GM21423 (cell line): ENCODE measurements at regions not wholly inside any gene's neighbourhood (a gene's known extent, or its start where the extent isn't known, plus 50 kb on each side); places are given as distances from the start of the nearest gene placed in this dataset.

Source experiments
- ATAC-seq: cut with Tn5 transposase; IDR thresholded peaks from one replicate; pipeline ENCODE4 v1.9.1; 2021; ENCODE audit warnings: mild to moderate bottlenecking, moderate library complexity; ENCODE audit not compliant: unreplicated experiment

DNA sequence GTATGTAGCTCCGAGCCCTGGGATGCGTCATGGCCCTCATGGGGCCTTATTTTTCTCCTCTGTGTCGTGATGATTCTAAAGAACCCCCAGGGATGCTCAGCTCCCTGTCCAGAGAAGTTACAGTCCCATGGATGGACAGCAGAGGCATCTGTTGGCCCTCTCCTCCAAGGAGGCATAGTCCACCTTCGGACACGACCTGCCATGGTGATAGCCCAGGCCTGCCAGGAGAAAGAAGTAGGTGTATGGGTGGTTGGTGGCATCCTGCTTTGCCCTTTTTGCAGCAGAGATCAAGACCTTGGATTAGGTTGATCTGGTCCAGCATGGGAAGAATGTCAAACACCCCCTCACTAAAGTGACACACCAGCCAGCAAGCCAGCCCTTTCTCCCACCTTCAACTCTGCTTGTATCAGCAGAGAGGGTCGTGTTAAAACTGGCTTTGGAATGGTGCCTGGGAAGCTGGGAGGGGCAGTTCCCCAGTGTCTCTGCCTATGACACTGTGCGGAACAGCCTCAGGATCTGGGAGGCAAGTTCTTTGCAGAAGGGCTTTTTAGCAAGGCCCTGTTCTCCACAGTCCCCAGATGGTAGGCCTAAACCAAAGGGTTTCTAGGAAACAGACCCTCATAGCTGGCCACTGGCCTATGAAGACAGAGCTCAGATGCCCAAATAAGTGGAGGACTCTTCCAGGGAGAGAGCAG is 259.9 kb upstream of the RPL38 start:
- no peak for ATAC-seq

DNA sequence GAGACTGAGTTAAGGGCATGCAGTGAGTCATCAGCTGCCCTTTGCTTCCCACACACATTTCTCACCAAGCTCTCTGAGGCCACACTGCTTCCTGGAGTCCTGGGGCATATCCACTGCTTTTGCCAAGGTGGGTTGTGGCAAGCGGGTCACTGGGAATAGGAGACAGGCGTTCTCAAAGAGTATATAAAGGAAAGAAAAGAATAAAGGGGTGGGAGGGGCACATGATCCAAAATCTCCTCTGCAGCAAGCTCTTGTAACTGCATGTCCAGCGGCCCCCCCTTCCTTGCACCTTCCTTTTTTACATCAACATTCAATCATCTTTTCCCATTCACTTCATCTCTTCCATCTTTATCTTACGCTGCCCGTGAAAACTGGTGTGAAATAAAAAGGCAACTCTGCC is 259.1 kb upstream of the RPL38 start:
- ATAC-seq: no peak

DNA sequence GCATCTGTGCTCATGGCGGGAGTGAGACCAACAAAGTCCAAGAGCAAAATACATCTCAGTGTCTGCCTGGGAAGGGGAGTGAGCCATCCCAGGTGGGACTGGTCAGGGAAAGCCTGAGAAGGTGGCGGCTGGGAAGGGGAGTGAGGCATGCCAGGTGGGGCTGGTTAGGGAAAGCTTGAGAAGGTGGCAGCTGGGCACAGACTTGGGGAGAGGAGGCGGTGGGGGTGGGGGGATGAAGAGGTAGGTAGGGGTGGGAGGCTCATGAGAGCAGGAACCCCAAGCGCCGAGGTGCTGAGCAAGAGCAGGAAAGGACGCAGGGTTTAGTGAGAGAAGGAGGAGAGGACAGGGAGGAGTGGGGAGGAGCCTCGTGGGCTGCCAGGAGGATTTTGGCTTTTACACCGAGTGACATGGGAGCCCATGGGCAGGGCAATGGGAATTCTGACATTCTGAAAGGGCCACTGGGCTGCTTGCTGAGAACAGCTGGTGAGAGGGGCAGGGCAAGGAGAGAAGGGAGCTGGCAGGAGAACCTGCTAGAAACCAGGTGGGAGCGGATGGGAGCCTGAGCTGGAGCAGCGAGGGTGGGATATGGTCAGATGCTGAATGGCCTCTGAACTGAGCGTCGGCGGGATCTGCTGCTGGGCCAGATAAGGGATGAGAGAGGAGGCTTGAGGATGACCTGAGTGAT is 256.1 kb upstream of the RPL38 start:
- ATAC-seq: no peak

DNA sequence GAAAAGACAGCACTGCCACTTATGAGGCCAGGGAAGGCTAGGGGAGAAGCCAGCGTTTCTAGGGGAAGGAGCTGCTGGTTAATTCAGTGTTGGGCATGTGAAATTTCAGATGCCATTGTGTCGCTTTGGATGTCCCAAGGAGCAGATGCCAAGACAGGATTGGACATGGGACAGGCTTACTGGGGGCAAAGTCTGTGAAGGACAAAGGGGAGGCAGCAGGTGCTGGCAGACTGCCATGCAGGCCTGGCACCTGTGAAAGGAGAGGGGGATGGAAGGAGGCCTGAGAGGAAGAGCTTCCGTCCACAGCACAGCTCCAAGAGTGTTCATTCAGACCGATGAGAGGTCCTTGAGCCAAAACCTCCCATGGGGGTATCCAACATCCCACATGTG is 255.5 kb upstream of the RPL38 start:
- ATAC-seq: no peak

DNA sequence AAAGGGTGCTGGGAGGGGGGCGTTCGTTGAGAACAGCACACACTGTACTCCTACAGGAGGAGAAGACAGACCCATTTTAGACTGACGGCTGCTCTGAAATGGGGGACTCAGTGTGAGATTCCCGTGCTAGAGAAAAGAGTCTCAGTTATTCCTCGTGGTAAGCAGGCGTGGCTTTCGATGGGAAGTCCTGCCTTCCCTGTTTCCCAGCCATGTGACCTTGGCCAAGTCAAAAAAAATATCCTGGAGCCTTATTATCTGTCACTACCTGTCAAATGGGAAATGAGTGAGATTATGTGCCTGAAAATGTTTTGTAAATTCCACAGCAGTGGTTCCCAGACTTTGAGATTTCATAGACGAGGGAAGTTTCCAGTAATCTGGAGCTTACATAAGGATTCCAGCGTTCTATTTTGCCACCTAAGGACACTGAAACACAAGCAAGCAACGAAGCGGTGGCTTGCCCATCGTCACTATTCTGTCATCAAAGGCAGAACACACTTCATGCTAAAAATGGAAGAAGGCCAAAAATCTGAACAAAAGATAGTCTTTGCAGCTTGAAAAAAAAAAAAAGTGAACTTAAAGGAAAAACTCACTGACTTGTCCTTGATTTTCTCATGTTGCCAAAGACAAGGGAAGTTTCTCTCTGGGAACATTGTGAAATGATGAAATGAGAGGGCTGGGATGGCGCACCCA is 253.4 kb upstream of the RPL38 start:
- no peak for ATAC-seq

DNA sequence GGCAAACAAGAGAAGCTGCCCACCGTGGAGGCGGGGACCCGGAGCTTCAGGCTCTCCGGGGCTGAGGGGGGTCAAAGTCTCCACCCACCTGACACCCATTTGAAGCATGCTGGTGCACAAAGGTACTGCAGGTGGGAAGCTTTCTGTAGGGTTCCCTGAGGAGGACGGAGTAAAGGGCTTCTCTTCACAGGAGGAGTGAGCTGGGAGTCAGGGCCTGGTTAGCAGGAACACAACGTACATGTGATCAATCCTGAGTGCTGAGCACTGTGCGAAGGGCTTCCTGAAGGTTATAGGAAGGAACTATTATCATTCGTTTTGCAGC is 252.9 kb upstream of the RPL38 start:
- ATAC-seq: no peak

DNA sequence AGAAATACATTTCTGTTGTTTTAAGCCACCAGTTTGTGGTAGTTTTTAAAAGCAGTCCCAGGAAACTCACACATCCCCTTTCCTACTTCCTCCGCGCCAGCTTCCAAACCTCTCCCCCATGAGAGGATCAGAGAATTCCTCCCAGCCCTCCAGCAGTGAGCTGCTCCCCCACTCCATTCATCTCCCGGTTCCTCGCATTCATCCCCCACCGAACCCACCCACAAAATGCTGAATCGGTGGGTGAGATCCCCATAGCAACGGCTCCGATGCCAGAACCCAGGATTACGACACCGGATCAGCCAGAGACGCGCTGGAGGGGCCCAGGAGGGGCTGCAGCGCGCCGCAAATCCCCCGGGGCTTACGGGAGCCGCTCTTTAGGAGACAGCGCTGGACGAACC is 251.4 kb upstream of the RPL38 start:
- no peak for ATAC-seq

DNA sequence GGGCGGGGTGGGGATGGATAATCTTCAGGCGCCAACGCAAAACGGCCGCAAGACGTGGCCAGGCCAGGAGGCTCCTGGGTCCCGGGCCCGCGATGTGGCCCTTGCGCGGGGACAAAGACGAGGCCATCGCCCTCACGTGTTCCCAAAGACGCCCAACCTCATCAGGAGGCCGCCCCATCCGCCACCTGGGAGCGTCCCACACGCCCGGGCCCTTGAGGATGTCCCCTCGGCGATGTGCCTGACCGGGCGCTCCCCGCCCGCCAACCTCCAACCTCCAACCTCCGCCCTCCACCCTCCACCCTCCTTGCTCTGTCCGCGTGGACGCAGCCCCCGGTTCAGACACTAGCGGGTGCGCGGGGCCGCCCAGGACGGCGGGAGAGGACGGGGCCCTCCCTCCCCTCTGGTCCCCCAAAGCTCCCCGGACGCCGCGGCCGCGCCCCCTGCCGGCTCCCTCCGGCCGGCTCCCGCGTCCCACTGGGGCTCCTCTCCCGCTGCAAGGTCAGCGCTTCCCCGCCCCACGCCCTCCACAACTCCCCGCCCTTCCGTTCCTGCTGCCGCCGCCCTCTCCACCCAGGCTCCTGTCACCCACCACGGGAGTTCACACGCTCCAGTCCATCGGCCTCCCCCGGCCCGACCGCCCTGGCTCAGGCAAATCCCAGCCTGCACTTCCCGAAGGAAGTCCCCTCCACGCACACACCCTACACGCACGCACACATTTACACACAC is 250.8 kb upstream of the RPL38 start:
- ATAC-seq: no peak

DNA sequence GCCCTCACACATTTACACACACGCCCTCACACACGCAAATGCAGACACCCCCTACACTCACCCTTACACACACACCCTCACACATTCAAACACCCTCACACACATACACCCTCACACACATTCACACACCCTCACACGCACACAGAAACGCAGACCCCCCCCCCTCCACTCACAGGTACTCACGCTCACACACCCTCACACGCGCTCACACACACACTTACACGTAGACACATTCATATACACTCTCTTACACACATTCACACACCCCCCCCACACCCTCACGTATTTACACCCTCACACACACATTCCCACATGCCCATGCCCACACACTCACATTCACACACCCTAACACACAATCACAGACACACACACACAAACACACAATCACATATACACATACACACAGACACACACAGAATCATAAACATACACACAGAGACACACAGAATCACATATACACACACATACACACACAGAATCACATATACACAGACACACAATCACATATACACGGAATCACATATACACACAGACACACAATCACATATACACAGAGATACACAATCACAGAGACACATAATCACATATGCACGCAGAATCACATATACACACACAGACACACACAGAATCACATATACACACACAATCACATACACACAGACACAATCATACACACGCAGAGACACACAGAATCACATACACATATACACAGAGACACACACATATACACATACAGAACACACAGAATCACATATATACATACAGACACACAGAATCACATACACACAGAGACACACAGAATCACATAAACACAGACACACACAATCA is 250.1 kb upstream of the RPL38 start:
- no peak for ATAC-seq

DNA sequence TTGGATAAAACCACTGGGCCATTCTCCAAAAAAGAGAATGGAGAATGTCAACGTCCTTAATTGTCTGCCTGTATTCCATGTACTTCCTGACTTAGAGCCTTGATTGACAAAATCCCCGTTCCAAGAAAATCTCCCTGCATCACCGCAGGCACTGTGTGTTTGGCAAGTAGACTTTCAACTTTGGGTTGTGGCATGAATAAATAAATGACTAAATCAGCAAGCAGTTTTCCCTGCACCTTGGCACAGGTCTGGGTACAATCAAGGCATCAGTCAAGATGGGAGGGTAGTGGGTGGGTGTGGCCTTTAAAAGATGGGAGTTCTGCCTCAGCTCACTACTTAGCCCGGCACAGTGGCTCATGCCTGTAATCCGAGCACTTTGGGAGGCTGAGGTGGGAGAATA is 248.5 kb upstream of the RPL38 start:
- no peak for ATAC-seq

DNA sequence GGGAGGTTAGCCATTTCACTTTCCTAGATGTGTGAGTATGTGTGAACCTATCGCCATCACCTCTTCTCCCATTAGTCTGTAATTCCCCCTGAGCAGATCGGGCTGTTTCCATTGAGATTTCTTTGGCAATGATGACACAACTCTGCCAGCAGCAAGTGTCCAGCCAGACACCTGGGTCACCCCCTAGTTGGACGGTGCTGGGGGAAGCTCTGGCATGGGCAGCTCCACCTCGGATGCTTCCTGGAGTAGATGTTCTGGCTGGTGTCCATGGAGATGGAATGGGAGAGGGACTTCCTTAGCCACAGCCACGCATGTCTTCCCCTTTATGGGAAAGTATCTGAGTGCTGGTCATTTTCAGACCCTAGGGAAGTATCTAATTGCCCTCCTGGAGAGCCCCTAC is 247.9 kb upstream of the RPL38 start:
- ATAC-seq: no peak

DNA sequence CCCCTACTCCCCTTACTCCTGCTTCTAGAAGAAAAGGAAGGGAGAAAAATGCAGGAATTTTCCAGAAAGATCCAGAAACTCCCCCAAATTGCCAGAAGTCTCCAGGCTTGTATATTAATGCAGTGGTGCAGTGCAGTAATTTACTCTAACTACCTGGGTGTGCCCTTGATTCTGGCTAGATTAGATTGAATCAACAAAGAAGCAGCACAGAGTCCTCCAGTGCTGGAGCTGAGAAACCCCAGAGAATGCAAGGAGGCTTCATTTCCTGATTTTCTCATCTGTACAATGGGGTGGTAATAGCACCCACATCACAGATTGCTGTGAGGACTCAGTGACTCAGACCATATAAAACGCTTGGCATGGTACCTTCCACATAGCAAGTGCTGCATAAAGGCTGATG is 247.3 kb upstream of the RPL38 start:
- no peak for ATAC-seq

DNA sequence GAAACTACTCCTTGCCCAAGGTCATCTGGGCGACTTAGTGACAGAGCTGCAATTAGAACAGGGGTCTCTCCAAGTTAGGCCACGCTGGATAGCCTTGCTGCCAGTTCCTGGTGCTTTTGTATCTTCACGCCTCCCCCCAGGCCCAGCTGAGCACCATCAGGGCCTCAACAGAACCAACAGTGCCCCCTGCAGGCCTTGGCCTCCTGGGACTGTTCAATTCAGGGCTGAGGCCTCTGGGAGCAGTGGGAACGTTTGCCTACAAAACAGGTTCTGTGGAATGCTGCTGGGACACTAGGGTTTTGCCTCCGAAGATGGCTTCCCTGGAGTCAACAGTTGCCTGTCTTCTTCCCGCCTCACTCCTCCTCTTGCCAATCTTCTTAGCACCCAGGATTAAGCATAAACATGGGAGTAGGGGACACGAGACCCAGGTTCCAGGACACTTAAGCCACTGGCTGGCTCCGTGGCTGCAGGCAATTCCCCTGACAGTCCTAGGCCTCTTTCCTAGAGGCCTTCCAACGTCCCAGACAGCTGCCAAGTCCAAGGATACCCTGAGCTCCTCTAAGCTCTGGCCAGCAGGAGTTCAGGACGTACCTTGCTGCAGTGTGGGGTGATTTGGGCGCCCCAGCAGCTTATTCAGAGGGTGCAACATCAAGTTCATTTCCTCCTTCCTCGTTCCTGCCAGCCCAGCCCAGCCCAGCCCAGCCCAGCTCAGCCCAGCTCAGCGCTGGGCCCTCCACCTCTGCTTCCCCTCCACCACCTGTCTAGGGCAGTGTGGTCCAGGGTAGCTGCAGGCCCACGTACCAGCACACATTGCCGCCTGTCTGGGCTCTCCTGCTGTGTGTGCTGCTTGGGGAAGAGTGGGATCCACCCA is 246.6 kb upstream of the RPL38 start:
- ATAC-seq: no peak

DNA sequence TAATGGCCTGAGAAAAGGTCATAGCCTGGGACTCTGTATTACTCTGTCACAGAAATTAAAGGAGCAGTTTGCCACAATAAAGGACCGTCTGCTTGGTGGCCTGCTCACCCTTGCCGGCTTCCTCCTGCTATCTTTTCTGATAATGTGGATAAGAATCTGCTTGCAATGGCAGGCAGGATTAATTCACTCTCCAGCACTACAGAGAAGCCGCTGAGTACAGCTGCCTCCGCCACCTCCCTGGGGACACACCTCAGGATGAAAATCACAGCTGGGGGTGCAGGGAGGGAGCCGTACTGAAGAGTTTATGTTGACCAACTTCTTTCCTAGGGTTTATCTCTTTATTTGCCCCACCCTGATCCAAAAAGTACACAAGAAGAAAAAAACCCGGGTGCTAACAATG is 245.9 kb upstream of the RPL38 start:
- no peak for ATAC-seq

DNA sequence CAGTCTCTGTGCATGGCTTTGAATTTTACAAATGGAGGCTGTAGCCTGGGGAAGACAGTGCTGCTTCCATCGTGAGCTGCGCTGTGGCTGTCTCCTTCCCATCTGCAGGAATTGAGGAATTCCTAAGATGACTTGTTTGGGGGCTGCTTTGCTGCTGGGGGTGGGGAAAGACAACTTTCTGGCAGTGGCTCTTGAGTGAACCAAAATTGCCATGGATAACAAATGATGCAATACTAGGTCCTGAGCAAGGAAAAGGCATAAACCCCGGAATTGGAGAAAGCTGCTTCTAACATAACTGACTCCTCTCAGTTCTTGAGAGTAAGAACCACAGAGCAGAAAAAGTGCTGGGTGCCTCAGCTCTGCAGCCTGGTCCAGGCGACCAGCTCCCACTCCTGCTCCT is 245.0 kb upstream of the RPL38 start:
- no peak for ATAC-seq

DNA sequence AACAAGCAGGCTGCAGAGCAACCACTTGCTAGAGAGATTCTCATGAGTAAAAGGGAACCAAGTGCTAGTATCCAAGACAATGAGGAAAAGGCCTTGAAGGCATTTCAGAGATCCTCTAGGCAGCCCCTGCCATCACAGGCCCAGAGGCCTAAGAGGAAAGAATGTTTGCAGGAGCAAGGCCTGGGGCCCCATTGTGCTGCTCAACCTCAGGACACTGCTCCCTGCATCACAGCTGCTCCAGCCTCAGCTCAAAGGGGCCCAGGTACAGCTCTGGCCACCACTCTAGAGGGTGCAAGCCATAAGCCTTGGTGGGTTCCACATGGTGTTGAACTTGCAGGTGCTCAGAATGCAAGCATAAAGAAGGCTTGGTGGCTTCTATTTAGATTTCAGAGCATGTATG is 243.0 kb upstream of the RPL38 start:
- no peak for ATAC-seq

DNA sequence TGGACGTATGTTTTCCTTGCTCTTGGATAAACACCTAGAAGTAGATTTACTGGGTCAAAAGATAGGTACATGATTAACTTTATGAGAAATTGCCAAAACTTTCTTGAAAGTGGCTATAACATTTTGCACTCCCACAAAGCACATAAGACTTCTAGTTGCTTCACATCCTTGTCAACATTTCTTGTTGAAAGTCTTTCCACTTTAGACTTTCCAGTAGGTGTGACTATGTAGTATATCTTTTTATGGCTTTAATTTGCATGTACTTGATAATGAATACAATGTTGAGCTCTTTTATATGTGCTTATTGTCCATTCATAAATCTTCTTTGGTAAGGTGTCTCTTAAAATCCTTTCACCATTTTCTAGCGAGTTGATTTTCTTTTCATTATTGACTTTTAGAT is 241.2 kb upstream of the RPL38 start:
- no peak for ATAC-seq

DNA sequence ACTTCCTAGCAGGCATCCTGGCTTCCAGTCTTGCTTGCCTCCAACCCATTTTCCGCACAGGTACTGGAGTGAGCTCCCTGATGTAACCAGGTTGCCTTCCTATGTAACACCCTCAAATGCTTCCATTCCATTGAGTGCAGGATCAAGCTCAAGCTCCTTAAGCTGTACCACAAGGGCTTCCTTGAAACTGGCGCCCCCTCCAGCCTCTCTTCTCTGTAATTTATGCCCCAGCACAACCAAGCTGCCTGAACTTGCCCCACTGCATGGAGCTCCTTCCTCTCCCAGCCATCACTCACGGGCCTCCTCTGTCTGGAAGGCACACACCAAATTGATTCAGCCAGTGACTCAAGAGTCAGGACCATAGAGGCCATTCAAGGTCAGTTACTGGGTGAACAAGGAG is 234.8 kb upstream of the RPL38 start:
- no peak for ATAC-seq

DNA sequence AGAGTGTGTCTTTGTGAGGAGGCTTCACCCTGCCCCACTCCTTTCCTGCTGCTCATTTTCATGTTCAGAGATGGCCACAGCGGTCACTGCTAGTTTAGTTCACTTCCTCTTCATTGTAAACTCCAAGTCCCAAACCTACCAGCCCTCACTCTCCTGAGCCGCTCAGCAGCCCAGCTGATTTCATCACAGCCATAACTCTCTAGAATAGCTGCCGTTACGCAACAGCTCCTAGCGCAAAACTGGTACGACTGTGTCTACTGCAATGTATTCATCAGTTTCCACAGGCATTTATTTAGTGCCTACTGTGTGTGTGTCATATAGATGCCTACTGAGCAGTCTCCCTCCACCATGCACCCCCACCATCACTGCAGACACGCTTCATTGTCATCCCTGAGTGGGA is 233.5 kb upstream of the RPL38 start:
- no peak for ATAC-seq

DNA sequence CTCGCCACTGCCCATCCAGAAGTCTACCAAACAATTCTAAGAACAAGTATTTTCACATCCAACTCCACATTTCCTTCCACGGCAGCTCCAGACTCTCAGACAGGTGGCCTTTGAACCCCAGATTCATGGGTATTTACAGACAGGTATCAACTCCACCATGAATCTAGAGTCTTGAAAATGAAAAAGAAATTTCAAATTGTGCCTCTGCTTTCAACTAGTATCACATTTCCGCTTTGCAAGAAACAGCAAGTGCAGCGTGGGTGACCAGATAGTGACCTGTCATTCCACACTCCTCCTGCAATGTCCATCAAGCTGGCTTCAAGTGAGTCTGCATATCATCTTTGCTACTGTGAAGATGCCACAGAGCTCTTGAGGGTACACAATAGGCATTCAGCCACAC is 232.4 kb upstream of the RPL38 start:
- ATAC-seq: no peak
